K562 (cell line): ENCODE measurements at regions not wholly inside any gene's neighbourhood (a gene's known extent, or its start where the extent isn't known, plus 50 kb on each side); places are given as distances from the start of the nearest gene placed in this dataset.

ENCODE experiments used
- BHLHE40 ChIP-seq: IDR thresholded peaks from 2 replicates; pipeline ENCODE4 v1.6.1; 2011; ENCODE audit warnings: low read length, improper control_type of control experiment
- E2F3 ChIP-seq: fragments of 250-450 bp; sonication (Bioruptor Pico); IDR thresholded peaks from 2 replicates; pipeline ENCODE4 v1.4.0; 2020; ENCODE audit warnings: mild to moderate bottlenecking
- ELF2 ChIP-seq: fragments of 250-450 bp; sonication (Bioruptor Pico); IDR thresholded peaks from 2 replicates; pipeline ENCODE4 v1.5.0; 2021; ENCODE audit warnings: mild to moderate bottlenecking
- EP400 ChIP-seq: fragments of 450-650 bp; IDR thresholded peaks from 2 replicates; pipeline ENCODE4 v1.6.1; 2017; ENCODE audit warnings: antibody characterized with exemption, mild to moderate bottlenecking, moderate library complexity
- HEY1 ChIP-seq: fragments of 250-450 bp; sonication (Bioruptor Pico); IDR thresholded peaks from 2 replicates; pipeline ENCODE4 v1.5.0; 2020; ENCODE audit warnings: mild to moderate bottlenecking, moderate library complexity, borderline replicate concordance
- HLTF ChIP-seq: fragments of 450-650 bp; IDR thresholded peaks from 2 replicates; pipeline ENCODE4 v1.6.1; 2016
- HMBOX1 ChIP-seq: sonication (generic); IDR thresholded peaks from 2 replicates; pipeline ENCODE4 v1.6.1; 2016
- HMG20B ChIP-seq: fragments of 250-450 bp; sonication (Bioruptor Pico); IDR thresholded peaks from 2 replicates; pipeline ENCODE4 v1.5.0; 2021; ENCODE audit warnings: mild to moderate bottlenecking
- NCOA6 ChIP-seq: fragments of 450-650 bp; IDR thresholded peaks from 2 replicates; pipeline ENCODE4 v1.6.1; 2017; ENCODE audit warnings: mild to moderate bottlenecking
- PHF20 ChIP-seq: fragments of 450-650 bp; IDR thresholded peaks from 2 replicates; pipeline ENCODE4 v1.6.1; 2018; ENCODE audit not compliant: partially characterized antibody
- RAD51 ChIP-seq: fragments of 450-650 bp; IDR thresholded peaks from 2 replicates; pipeline ENCODE4 v1.7.1; 2016; ENCODE audit warnings: low read depth, mild to moderate bottlenecking, borderline replicate concordance
- RBFOX2 ChIP-seq: fragments of 200-400 bp; formaldehyde crosslinking; IDR thresholded peaks from 2 replicates; pipeline ENCODE4 v1.6.1; 2017; ENCODE audit warnings: low read depth, mild to moderate bottlenecking, low read length, moderate library complexity
- SREBF2 ChIP-seq: sonication (generic); formaldehyde crosslinking; IDR thresholded peaks from 2 replicates; pipeline ENCODE4 v1.4.0; 2020; ENCODE audit warnings: mild to moderate bottlenecking, missing genetic modification reagents
- TFAP4 ChIP-seq: sonication (generic); formaldehyde crosslinking; IDR thresholded peaks from 2 replicates; pipeline ENCODE4 v1.8.0; 2022; ENCODE audit warnings: missing genetic modification reagents, mild to moderate bottlenecking, moderate library complexity, borderline replicate concordance
- YY1 ChIP-seq, 3 experiments: IDR thresholded peaks; 2 replicates each; pipeline ENCODE4 v1.6.1; 2011; ENCODE audit warnings: low read length in 2 of 3, mild to moderate bottlenecking in 2 of 3, moderate library complexity in 2 of 3, borderline replicate concordance in 1 of 3, control low read depth in 1 of 3, low read depth in 1 of 3; ENCODE audit not compliant: insufficient read depth in 3 of 3, insufficient replicate concordance in 2 of 3, control insufficient read depth in 1 of 3, insufficient read length in 1 of 3; ENCODE audit errors: extremely low read depth in 1 of 3
- ZBTB1 ChIP-seq: sonication (generic); formaldehyde crosslinking; IDR thresholded peaks from 2 replicates; pipeline ENCODE4 v1.8.1; 2023; ENCODE audit warnings: missing genetic modification reagents, low read depth, mild to moderate bottlenecking, borderline replicate concordance
- ZNF436 ChIP-seq: fragments of 250-450, 450-650 bp; sonication (Bioruptor Pico); formaldehyde crosslinking; IDR thresholded peaks from 2 replicates; pipeline ENCODE4 v1.7.0; 2020; ENCODE audit warnings: mild to moderate bottlenecking
- ZNF76 ChIP-seq: fragments of 250-450 bp; sonication (Bioruptor Pico); IDR thresholded peaks from 2 replicates; pipeline ENCODE4 v1.4.0; 2020; ENCODE audit warnings: mild to moderate bottlenecking, moderate library complexity, borderline replicate concordance
- TF ChIP-seq, protein P1 (sequence below): fragments of 450-650 bp; formaldehyde crosslinking; IDR thresholded peaks from 2 replicates; pipeline ENCODE4 v1.4.0; 2022; ENCODE audit warnings: mild to moderate bottlenecking, moderate library complexity
- TF ChIP-seq, protein P2 (sequence below), 2 experiments: fragments of 450-650 bp; conservative IDR thresholded peaks; 2 replicates each; pipeline ENCODE4 v1.6.1; 2017; ENCODE audit warnings: mild to moderate bottlenecking in 2 of 2, moderate library complexity in 2 of 2

GRCh38 chr3:115239717-115240116 lies 92.6 kb upstream of the ZBTB20 start (continued):
- TF ChIP-seq RAD51 (no peak), PHF20 (no peak), E2F3 (no peak), HEY1 (no peak), ZBTB1 (CRISPR knock-in tag) (no peak), ZNF76 (CRISPR knock-in tag) (no peak), BHLHE40 (0 out of 2 replicates have a peak, but pooled peaks have one; percentile 16), EP400 (no peak), HLTF (no peak), NCOA6 (no peak), ELF2 (CRISPR knock-in tag) (no peak), SREBF2 (CRISPR knock-in tag) (no peak), TFAP4 (peak; percentile 47; the same call in 1 of the 2 replicates), HMG20B (CRISPR knock-in tag) (no peak), HMBOX1 (no peak), ZNF436 (CRISPR knock-in tag) (no peak), YY1 (IDR thresholded peaks at IDR 0.05; ENCODE audit: borderline replicate concordance in 1 of 3, control insufficient read depth in 1 of 3, extremely low read depth in 1 of 3, insufficient read depth in 3 of 3, insufficient read length in 1 of 3, insufficient replicate concordance in 2 of 3, low read depth in 1 of 3, low read length in 2 of 3) (no peak), RBFOX2 (no peak)
- TF ChIP-seq, protein P1, sequence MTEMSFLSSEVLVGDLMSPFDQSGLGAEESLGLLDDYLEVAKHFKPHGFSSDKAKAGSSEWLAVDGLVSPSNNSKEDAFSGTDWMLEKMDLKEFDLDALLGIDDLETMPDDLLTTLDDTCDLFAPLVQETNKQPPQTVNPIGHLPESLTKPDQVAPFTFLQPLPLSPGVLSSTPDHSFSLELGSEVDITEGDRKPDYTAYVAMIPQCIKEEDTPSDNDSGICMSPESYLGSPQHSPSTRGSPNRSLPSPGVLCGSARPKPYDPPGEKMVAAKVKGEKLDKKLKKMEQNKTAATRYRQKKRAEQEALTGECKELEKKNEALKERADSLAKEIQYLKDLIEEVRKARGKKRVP (CRISPR knock-in tag), result no peak
- TF ChIP-seq, protein P2, sequence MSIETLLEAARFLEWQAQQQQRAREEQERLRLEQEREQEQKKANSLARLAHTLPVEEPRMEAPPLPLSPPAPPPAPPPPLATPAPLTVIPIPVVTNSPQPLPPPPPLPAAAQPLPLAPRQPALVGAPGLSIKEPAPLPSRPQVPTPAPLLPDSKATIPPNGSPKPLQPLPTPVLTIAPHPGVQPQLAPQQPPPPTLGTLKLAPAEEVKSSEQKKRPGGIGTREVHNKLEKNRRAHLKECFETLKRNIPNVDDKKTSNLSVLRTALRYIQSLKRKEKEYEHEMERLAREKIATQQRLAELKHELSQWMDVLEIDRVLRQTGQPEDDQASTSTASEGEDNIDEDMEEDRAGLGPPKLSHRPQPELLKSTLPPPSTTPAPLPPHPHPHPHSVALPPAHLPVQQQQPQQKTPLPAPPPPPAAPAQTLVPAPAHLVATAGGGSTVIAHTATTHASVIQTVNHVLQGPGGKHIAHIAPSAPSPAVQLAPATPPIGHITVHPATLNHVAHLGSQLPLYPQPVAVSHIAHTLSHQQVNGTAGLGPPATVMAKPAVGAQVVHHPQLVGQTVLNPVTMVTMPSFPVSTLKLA (conservative IDR thresholded peaks at IDR 0.05), result no peak
